KMS-11 (cell line): ENCODE measurements at regions not wholly inside any gene's neighbourhood (a gene's known extent, or its start where the extent isn't known, plus 50 kb on each side); places are given as distances from the start of the nearest gene placed in this dataset.

Experiments
- H2AFZ ChIP-seq: fragments of 200-600 bp; sonication (generic); 2 replicates; pipeline ENCODE4 v1.6.1; 2016; ENCODE audit warnings: antibody characterized with exemption, mixed run types, low read depth
- H3K27ac ChIP-seq: fragments of 200-600 bp; sonication (generic); 2 replicates; pipeline ENCODE4 v1.6.1; 2016; ENCODE audit warnings: mild to moderate bottlenecking, mixed run types
- H3K27me3 ChIP-seq: fragments of 200-600 bp; sonication (generic); 2 replicates; pipeline ENCODE4 v1.6.1; 2017; ENCODE audit warnings: mild to moderate bottlenecking, low read depth, mixed run types, moderate library complexity; ENCODE audit not compliant: insufficient read depth
- H3K36me3 ChIP-seq: fragments of 200-600 bp; sonication (generic); 2 replicates; pipeline ENCODE4 v1.6.1; 2017; ENCODE audit warnings: mild to moderate bottlenecking, mixed run types; ENCODE audit not compliant: insufficient read depth
- H3K4me1 ChIP-seq: fragments of 200-600 bp; sonication (generic); 2 replicates; pipeline ENCODE4 v1.6.1; 2016; ENCODE audit warnings: mild to moderate bottlenecking, low read depth, mixed run types; ENCODE audit not compliant: poor library complexity, severe bottlenecking
- H3K4me2 ChIP-seq: fragments of 200-600 bp; sonication (generic); 2 replicates; pipeline ENCODE4 v1.7.0; 2016; ENCODE audit warnings: mild to moderate bottlenecking, mixed run types
- H3K4me3 ChIP-seq: fragments of 200-600 bp; sonication (generic); IDR thresholded peaks from 2 replicates; pipeline ENCODE4 v1.6.1; 2017; ENCODE audit warnings: low read depth, low read length, mixed read lengths; ENCODE audit not compliant: insufficient read depth
- H3K79me2 ChIP-seq: fragments of 200-600 bp; sonication (generic); 2 replicates; pipeline ENCODE4 v1.6.1; 2016; ENCODE audit warnings: low read depth, mixed run types; ENCODE audit not compliant: insufficient read depth
- H3K9ac ChIP-seq: fragments of 200-600 bp; sonication (generic); 2 replicates; pipeline ENCODE4 v1.6.1; 2016; ENCODE audit warnings: mild to moderate bottlenecking, mixed run types
- H4K20me1 ChIP-seq: fragments of 200-600 bp; sonication (generic); 2 replicates; pipeline ENCODE4 v1.6.1; 2016; ENCODE audit warnings: mild to moderate bottlenecking, mixed run types; ENCODE audit not compliant: insufficient read depth
- CTCF ChIP-seq: fragments of 200-600 bp; sonication (generic); conservative IDR thresholded peaks from 2 replicates; pipeline ENCODE4 v1.6.1; 2017; ENCODE audit warnings: low read depth, mild to moderate bottlenecking, antibody characterized with exemption, low read length, moderate library complexity, mixed read lengths

- Histone ChIP-seq H3K79me2 (no peaks in the 10 kb centered on the region), H3K4me2 (no peak overlapping the region), H3K27me3 (no peaks in the 10 kb centered on the region), H3K4me1 (no peaks in the 10 kb centered on the region), H2AFZ (no peak overlapping the region), H3K36me3 (no peaks in the 10 kb centered on the region), H3K27ac (no peak overlapping the region), H4K20me1 (no peaks in the 10 kb centered on the region), H3K9ac (no peak overlapping the region), H3K4me3 (no peak overlapping the region)
- TF ChIP-seq CTCF, result no peak
These were observed 303.4 kb upstream of the PRICKLE1 start for GRCh38 chr12:42892702-42893551.

DNA sequence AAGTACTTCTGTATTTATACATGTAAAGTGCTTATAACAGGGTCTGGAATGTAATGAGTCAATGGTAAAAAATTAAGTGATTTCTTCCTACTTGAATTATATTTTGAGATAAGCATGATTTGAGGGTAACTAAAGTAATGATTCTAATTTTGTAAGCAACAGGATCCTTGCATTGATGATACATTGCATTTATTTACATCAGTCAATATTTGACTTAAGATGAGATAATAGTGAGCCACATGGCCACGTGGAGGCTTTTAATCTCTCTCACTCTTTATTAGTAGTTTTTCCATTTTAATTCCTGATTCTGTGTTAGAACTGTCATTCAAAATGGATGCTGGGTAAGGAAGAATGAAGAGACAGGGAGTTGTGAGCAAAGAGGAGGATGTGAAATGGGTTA, 298.1 kb upstream of the PRICKLE1 start:
- H2AFZ ChIP-seq, result no peak overlapping the region
- no peak overlapping the region for H3K4me2 ChIP-seq
- no peaks in the 10 kb centered on the region for H3K79me2 ChIP-seq
- no peak overlapping the region for H3K9ac ChIP-seq
- H3K4me1 ChIP-seq, result no peaks in the 10 kb centered on the region
- H3K36me3 ChIP-seq, result no peaks in the 10 kb centered on the region
- no peak for TF ChIP-seq CTCF
- no peak overlapping the region for H3K27ac ChIP-seq
- H4K20me1 ChIP-seq, result no peaks in the 10 kb centered on the region
- H3K4me3 ChIP-seq, result no peak overlapping the region
- H3K27me3 ChIP-seq, result no peaks in the 10 kb centered on the region

DNA sequence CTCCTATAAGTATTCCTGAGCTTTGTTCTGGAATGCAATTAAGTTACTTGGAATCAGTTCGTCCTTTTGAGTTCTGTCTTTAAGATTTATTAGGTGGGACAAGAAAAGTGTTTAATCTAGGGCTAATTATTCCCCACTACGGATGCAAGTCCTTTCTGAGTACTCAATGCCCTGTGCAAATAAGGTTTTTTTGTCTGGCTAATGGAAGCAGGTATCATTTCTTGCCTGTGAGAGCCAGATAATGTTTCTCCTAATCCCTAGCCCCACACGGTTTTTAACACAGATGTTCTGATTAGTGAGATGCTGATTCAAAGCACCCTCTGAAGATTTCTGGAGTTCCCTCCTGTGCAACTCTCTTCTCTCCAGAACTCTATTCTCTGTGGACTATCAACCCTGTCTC, 296.6 kb upstream of the PRICKLE1 start:
- H3K27me3 ChIP-seq, result no peaks in the 10 kb centered on the region
- H3K27ac ChIP-seq, result no peak overlapping the region
- no peaks in the 10 kb centered on the region for H4K20me1 ChIP-seq
- H2AFZ ChIP-seq, result no peak overlapping the region
- TF ChIP-seq CTCF, result no peak
- no peak overlapping the region for H3K9ac ChIP-seq
- no peak overlapping the region for H3K4me3 ChIP-seq
- no peak overlapping the region for H3K4me2 ChIP-seq
- H3K4me1 ChIP-seq, result no peaks in the 10 kb centered on the region
- H3K79me2 ChIP-seq, result no peaks in the 10 kb centered on the region
- no peaks in the 10 kb centered on the region for H3K36me3 ChIP-seq

- no peaks in the 10 kb centered on the region for H4K20me1 ChIP-seq
- H3K9ac ChIP-seq, result no peak overlapping the region
- no peaks in the 10 kb centered on the region for H3K79me2 ChIP-seq
- no peaks in the 10 kb centered on the region for H3K27me3 ChIP-seq
- no peak overlapping the region for H3K4me2 ChIP-seq
- no peak overlapping the region for H3K4me3 ChIP-seq
- no peak for TF ChIP-seq CTCF
- no peaks in the 10 kb centered on the region for H3K4me1 ChIP-seq
- no peaks in the 10 kb centered on the region for H3K36me3 ChIP-seq
- H2AFZ ChIP-seq, result no peak overlapping the region
- no peak overlapping the region for H3K27ac ChIP-seq
These were observed 296.1 kb upstream of the PRICKLE1 start for GRCh38 chr12:42885677-42886076.
